H9 (cell line): ENCODE measurements at regions not wholly inside any gene's neighbourhood (a gene's known extent, or its start where the extent isn't known, plus 50 kb on each side); places are given as distances from the start of the nearest gene placed in this dataset.

ENCODE experiments used
- DNase-seq: peaks from one replicate; pipeline ENCODE4 v3.0.0-alpha.2; 2017
- H2AFZ ChIP-seq: one replicate; pipeline ENCODE4 v1.6.1; 2013; ENCODE audit warnings: mild to moderate bottlenecking, low read length, control low read depth, moderate library complexity
- H2AK5ac ChIP-seq: 2 replicates; pipeline ENCODE4 v1.6.1; 2013; ENCODE audit warnings: low read length, control low read depth, mixed read lengths; ENCODE audit not compliant: insufficient read length
- H2BK120ac ChIP-seq: one replicate; pipeline ENCODE4 v1.6.1; 2013; ENCODE audit warnings: low read depth, mild to moderate bottlenecking, low read length, control low read depth, inconsistent platforms; ENCODE audit not compliant: poor library complexity, severe bottlenecking
- H2BK12ac ChIP-seq: 2 replicates; pipeline ENCODE4 v1.6.1; 2013; ENCODE audit warnings: low read length, control low read depth, mixed read lengths, low read depth; ENCODE audit not compliant: insufficient read length
- H2BK15ac ChIP-seq: 2 replicates; pipeline ENCODE4 v1.6.1; 2013; ENCODE audit warnings: low read depth, low read length, control low read depth
- H2BK20ac ChIP-seq: one replicate; pipeline ENCODE4 v1.6.1; 2013; ENCODE audit warnings: low read depth, mild to moderate bottlenecking, low read length, control low read depth, inconsistent platforms; ENCODE audit not compliant: poor library complexity, severe bottlenecking
- H2BK5ac ChIP-seq: 2 replicates; pipeline ENCODE4 v1.6.1; 2013; ENCODE audit warnings: low read length, control low read depth, mixed read lengths; ENCODE audit not compliant: insufficient read length
- H3K14ac ChIP-seq: 2 replicates; pipeline ENCODE4 v1.6.1; 2013; ENCODE audit warnings: low read length, control low read depth; ENCODE audit not compliant: insufficient read depth
- H3K18ac ChIP-seq: 2 replicates; pipeline ENCODE4 v1.6.1; 2013; ENCODE audit warnings: low read depth, mild to moderate bottlenecking, mixed read lengths, low read length, control low read depth; ENCODE audit not compliant: insufficient read length
- H3K23ac ChIP-seq: 2 replicates; pipeline ENCODE4 v1.6.1; 2013; ENCODE audit warnings: low read length, control low read depth, mixed read lengths, low read depth; ENCODE audit not compliant: insufficient read length
- H3K23me2 ChIP-seq: 2 replicates; pipeline ENCODE4 v1.6.1; 2013; ENCODE audit warnings: low read depth, mild to moderate bottlenecking, mixed read lengths, low read length, control low read depth; ENCODE audit not compliant: insufficient read length, poor library complexity, severe bottlenecking
- H3K27ac ChIP-seq: 2 replicates; pipeline ENCODE4 v1.5.1; 2013; ENCODE audit warnings: low read length, control low read depth, mixed read lengths, low read depth; ENCODE audit not compliant: insufficient read length
- H3K27me3 ChIP-seq: 2 replicates; pipeline ENCODE4 v1.6.1; 2013; ENCODE audit warnings: low read length, control low read depth, inconsistent platforms; ENCODE audit not compliant: insufficient read depth
- H3K4ac ChIP-seq: 2 replicates; pipeline ENCODE4 v1.6.1; 2013; ENCODE audit warnings: low read depth, mild to moderate bottlenecking, control low read depth, inconsistent platforms, low read length, moderate library complexity
- H3K4me1 ChIP-seq: 2 replicates; pipeline ENCODE4 v1.6.1; 2013; ENCODE audit warnings: low read length, control low read depth, inconsistent platforms; ENCODE audit not compliant: insufficient read depth
- H3K4me2 ChIP-seq: 2 replicates; pipeline ENCODE4 v1.6.1; 2013; ENCODE audit warnings: low read length, control low read depth, mixed read lengths; ENCODE audit not compliant: insufficient read length, insufficient read depth
- H3K56ac ChIP-seq: 2 replicates; pipeline ENCODE4 v1.6.1; 2013; ENCODE audit warnings: low read depth, mild to moderate bottlenecking, mixed read lengths, low read length, control low read depth; ENCODE audit not compliant: insufficient read length
- H3K79me1 ChIP-seq: 2 replicates; pipeline ENCODE4 v1.6.1; 2013; ENCODE audit warnings: low read depth, mild to moderate bottlenecking, moderate library complexity, low read length, control low read depth, inconsistent platforms; ENCODE audit not compliant: insufficient read depth, poor library complexity, severe bottlenecking
- H3K79me2 ChIP-seq: 2 replicates; pipeline ENCODE4 v1.6.1; 2013; ENCODE audit warnings: low read length, control low read depth, inconsistent platforms; ENCODE audit not compliant: insufficient read depth
- H3K9ac ChIP-seq: 2 replicates; pipeline ENCODE4 v1.6.1; 2013; ENCODE audit warnings: low read length, control low read depth, mixed read lengths; ENCODE audit not compliant: insufficient read length; ENCODE audit errors: extremely low read depth
- H3K9me3 ChIP-seq: one replicate; pipeline ENCODE4 v1.6.1; 2013; ENCODE audit warnings: low read depth, low read length, inconsistent platforms; ENCODE audit not compliant: control insufficient read depth
- H3T11ph ChIP-seq: one replicate; pipeline ENCODE4 v1.6.1; 2013; ENCODE audit warnings: mild to moderate bottlenecking, low read length, control low read depth, inconsistent platforms
- H4K20me1 ChIP-seq: one replicate; pipeline ENCODE4 v1.6.1; 2013; ENCODE audit not compliant: control insufficient read depth, insufficient read length, insufficient read depth
- H4K5ac ChIP-seq: 2 replicates; pipeline ENCODE4 v1.6.1; 2013; ENCODE audit warnings: low read depth, mild to moderate bottlenecking, mixed read lengths, low read length, control low read depth; ENCODE audit not compliant: insufficient read length
- H4K8ac ChIP-seq: replicated peaks from 2 replicates; pipeline ENCODE4 v1.6.1; 2013; ENCODE audit warnings: low read length, control low read depth, mixed read lengths, low read depth; ENCODE audit not compliant: insufficient read length
- H4K91ac ChIP-seq: 2 replicates; pipeline ENCODE4 v1.6.1; 2013; ENCODE audit warnings: low read depth, mild to moderate bottlenecking, moderate library complexity, mixed read lengths, low read length, control low read depth; ENCODE audit not compliant: insufficient read length
- H3K27ac Mint-ChIP-seq, 3 experiments: 2 replicates in 2 of 3; 3 replicates in 1 of 3; pipeline ENCODE4 v1.8.0; 2020 to 2021; ENCODE audit warnings: mixed read lengths in 3 of 3, mild to moderate bottlenecking in 1 of 3, moderate library complexity in 1 of 3
- H3K27me3 Mint-ChIP-seq: 2 replicates; pipeline ENCODE4 v1.8.0; 2021; ENCODE audit warnings: low read depth, mild to moderate bottlenecking, moderate library complexity, mixed read lengths
- H3K36me3 Mint-ChIP-seq, 3 experiments: 2 replicates in 2 of 3; 3 replicates in 1 of 3; pipeline ENCODE4 v1.8.0; 2020 to 2021; ENCODE audit warnings: low read depth in 3 of 3, mixed read lengths in 3 of 3; ENCODE audit not compliant: insufficient read depth in 1 of 3
- H3K4me1 Mint-ChIP-seq, 2 experiments: 2 replicates each; pipeline ENCODE4 v1.8.0; 2020; ENCODE audit warnings: mixed read lengths in 2 of 2
- H3K4me3 Mint-ChIP-seq, 2 experiments: 2 replicates in 1 of 2; 3 replicates in 1 of 2; pipeline ENCODE4 v1.8.0; 2020 to 2021; ENCODE audit warnings: mild to moderate bottlenecking in 2 of 2, mixed read lengths in 2 of 2, moderate library complexity in 1 of 2
- H3K9me3 Mint-ChIP-seq, 2 experiments: 2 replicates in 1 of 2; 3 replicates in 1 of 2; pipeline ENCODE4 v1.8.0; 2020; ENCODE audit warnings: mild to moderate bottlenecking in 2 of 2, mixed read lengths in 2 of 2, moderate library complexity in 1 of 2
- CTCF ChIP-seq: fragments of 200-600 bp; sonication (generic); conservative IDR thresholded peaks from 3 replicates; pipeline ENCODE4 v1.8.0; 2021; ENCODE audit warnings: antibody characterized with exemption, mild to moderate bottlenecking
- WGBS: extraction: QIAGEN DNeasy Blood & Tissue Kit; methylation state at CpG from one replicate; pipeline ENCODE4 v1.1.7; 2013; ENCODE audit warnings: missing lambda C conversion rate, low lambda C conversion rate, mixed read lengths; ENCODE audit not compliant: insufficient read length; ENCODE audit errors: extremely low coverage; 5-methylcytosine and 5-hydroxymethylcytosine counted together

- Mint-ChIP-seq H3K9me3 (no peaks in the 10 kb centered on the region; a peak in 1 of 5 replicates), H3K4me1 (peaks cover 4 to 9% of the 10 kb centered on the region in 2 experiments), H3K4me3 (no peak overlapping the region), H3K27ac (no peak overlapping the region), H3K27me3 (peaks cover 23% of the 10 kb centered on the region), H3K36me3 (no peaks in the 10 kb centered on the region)
- H3K9me3 ChIP-seq: no peaks in the 10 kb centered on the region
- no peak for TF ChIP-seq CTCF
- H3T11ph ChIP-seq: no peak overlapping the region
- no peak overlapping the region for H2BK12ac ChIP-seq
- no peak overlapping the region for H2BK20ac ChIP-seq
- no peak for DNase-seq
- H2BK120ac ChIP-seq: no peak overlapping the region
- H3K23ac ChIP-seq: no peak overlapping the region
- H3K27ac ChIP-seq: no peak overlapping the region
- H3K9ac ChIP-seq: no peak overlapping the region
- H3K56ac ChIP-seq: no peak overlapping the region
- no peak overlapping the region for H4K5ac ChIP-seq
- H4K20me1 ChIP-seq: no peaks in the 10 kb centered on the region
- H4K8ac ChIP-seq: no peak overlapping the region
- H3K4me1 ChIP-seq: no peaks in the 10 kb centered on the region; the same call in 1 of the 2 replicates
- no peak overlapping the region for H3K18ac ChIP-seq
- WGBS: no CpG with 5 or more reads among the region's 3 CpGs
- H2BK5ac ChIP-seq: no peak overlapping the region
- no peaks in the 10 kb centered on the region for H3K27me3 ChIP-seq
- no peaks in the 10 kb centered on the region for H3K79me2 ChIP-seq
- H3K14ac ChIP-seq: no peak overlapping the region
- H2AFZ ChIP-seq: no peak overlapping the region
- no peaks in the 10 kb centered on the region for H3K79me1 ChIP-seq
- no peak overlapping the region for H4K91ac ChIP-seq
- H2AK5ac ChIP-seq: no peak overlapping the region
- H3K23me2 ChIP-seq: no peaks in the 10 kb centered on the region
- H2BK15ac ChIP-seq: no peak overlapping the region
- H3K4ac ChIP-seq: no peak overlapping the region
- H3K4me2 ChIP-seq: no peak overlapping the region
Measured at GRCh38 chr9:124183772-124184171, 74.0 kb upstream of the NEK6 start.
